DOHH2 (cell line): ENCODE measurements at regions not wholly inside any gene's neighbourhood (a gene's known extent, or its start where the extent isn't known, plus 50 kb on each side); places are given as distances from the start of the nearest gene placed in this dataset.

ENCODE experiments used
- H3F3A ChIP-seq: fragments of 200-600 bp; sonication (generic), shearing (Covaris generic); 2 replicates; pipeline ENCODE4 v1.6.0; 2016; ENCODE audit warnings: antibody characterized with exemption, mild to moderate bottlenecking; ENCODE audit not compliant: control insufficient read depth, insufficient read depth
- H3K27ac ChIP-seq: fragments of 200-600 bp; sonication (generic); 2 replicates; pipeline ENCODE4 v1.5.1; 2014; ENCODE audit warnings: low read depth, mild to moderate bottlenecking, low read length, moderate library complexity
- H3K27me3 ChIP-seq: fragments of 200-600 bp; sonication (generic); 2 replicates; pipeline ENCODE4 v1.6.1; 2014; ENCODE audit warnings: mild to moderate bottlenecking, low read length, mixed read lengths; ENCODE audit not compliant: control insufficient read depth
- H3K36me3 ChIP-seq: fragments of 200-600 bp; sonication (generic); 2 replicates; pipeline ENCODE4 v1.6.1; 2014; ENCODE audit warnings: mild to moderate bottlenecking, low read length, moderate library complexity, mixed read lengths; ENCODE audit not compliant: control insufficient read depth
- H3K4me1 ChIP-seq: fragments of 200-600 bp; sonication (generic); 2 replicates; pipeline ENCODE4 v1.6.1; 2014; ENCODE audit warnings: mild to moderate bottlenecking, low read length, mixed read lengths; ENCODE audit not compliant: control insufficient read depth
- H3K4me2 ChIP-seq: fragments of 200-600 bp; sonication (generic); 2 replicates; pipeline ENCODE4 v1.6.0; 2014; ENCODE audit warnings: mild to moderate bottlenecking, low read length, moderate library complexity
- H3K4me3 ChIP-seq: fragments of 200-600 bp; sonication (generic); 2 replicates; pipeline ENCODE4 v1.5.1; 2014; ENCODE audit warnings: mild to moderate bottlenecking, low read length, mixed read lengths
- H3K79me2 ChIP-seq: fragments of 200-600 bp; sonication (generic); 2 replicates; pipeline ENCODE4 v1.6.1; 2014; ENCODE audit warnings: mild to moderate bottlenecking, low read length, mixed read lengths; ENCODE audit not compliant: control insufficient read depth
- H3K9me2 ChIP-seq: fragments of 200-600 bp; sonication (generic); replicated peaks from 2 replicates; pipeline ENCODE4 v1.6.1; 2014; ENCODE audit warnings: mild to moderate bottlenecking, low read length, mixed read lengths; ENCODE audit not compliant: control insufficient read depth
- H3K9me3 ChIP-seq: fragments of 200-600 bp; sonication (generic); 2 replicates; pipeline ENCODE4 v1.6.1; 2014; ENCODE audit warnings: antibody characterized with exemption, low read length, mixed read lengths; ENCODE audit not compliant: control insufficient read depth, insufficient read depth
- H4K20me1 ChIP-seq: fragments of 200-600 bp; sonication (generic); 2 replicates; pipeline ENCODE4 v1.6.0; 2014; ENCODE audit warnings: low read depth, mild to moderate bottlenecking, antibody characterized with exemption, low read length, moderate library complexity; ENCODE audit not compliant: control insufficient read depth, insufficient read depth
- EZH2phosphoT487 ChIP-seq: fragments of 200-600 bp; sonication (generic); IDR thresholded peaks from 2 replicates; pipeline ENCODE4 v1.6.1; 2017; ENCODE audit warnings: borderline replicate concordance, mild to moderate bottlenecking, antibody characterized with exemption, low read length, moderate library complexity, mixed read lengths
- TF ChIP-seq, protein P1 (sequence below): fragments of 200-600 bp; sonication (generic); IDR thresholded peaks from one replicate; pipeline ENCODE4 v1.5.1; 2014; ENCODE audit warnings: antibody characterized with exemption, mild to moderate bottlenecking, low read depth, low read length; ENCODE audit not compliant: poor library complexity, severe bottlenecking

DNA sequence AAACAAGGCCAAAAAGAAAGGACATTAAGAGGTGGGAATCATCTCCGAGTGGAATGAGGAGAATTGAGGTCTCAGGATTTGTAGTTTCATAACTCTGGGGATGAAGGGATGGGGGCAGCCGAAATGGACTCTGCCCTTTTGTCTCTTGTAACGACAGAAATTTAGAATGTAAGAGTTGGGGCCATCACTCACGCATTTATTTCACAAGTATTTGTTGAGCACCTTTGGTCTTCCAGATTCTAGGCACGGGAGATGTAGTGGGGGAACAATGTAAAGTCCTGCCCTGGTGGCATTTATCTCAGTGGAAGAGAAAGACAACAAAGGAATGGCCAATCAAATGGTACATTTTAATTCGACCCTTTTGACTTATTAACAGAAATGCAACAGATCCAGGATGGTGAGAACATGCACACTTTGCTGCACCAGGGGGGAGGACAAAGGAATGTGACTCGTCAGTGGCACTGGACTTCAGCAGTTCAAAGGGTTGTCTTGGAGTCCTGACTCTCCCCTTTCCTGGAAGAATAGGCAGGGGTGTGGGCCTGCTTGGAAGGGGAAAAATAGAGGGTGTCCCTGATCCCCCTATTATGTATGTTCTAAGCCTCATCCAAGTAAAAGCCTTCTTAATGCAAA lies 102.0 kb downstream of the TMEM30B start:
- TF ChIP-seq, protein P1, sequence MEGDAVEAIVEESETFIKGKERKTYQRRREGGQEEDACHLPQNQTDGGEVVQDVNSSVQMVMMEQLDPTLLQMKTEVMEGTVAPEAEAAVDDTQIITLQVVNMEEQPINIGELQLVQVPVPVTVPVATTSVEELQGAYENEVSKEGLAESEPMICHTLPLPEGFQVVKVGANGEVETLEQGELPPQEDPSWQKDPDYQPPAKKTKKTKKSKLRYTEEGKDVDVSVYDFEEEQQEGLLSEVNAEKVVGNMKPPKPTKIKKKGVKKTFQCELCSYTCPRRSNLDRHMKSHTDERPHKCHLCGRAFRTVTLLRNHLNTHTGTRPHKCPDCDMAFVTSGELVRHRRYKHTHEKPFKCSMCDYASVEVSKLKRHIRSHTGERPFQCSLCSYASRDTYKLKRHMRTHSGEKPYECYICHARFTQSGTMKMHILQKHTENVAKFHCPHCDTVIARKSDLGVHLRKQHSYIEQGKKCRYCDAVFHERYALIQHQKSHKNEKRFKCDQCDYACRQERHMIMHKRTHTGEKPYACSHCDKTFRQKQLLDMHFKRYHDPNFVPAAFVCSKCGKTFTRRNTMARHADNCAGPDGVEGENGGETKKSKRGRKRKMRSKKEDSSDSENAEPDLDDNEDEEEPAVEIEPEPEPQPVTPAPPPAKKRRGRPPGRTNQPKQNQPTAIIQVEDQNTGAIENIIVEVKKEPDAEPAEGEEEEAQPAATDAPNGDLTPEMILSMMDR = no peak
- TF ChIP-seq EZH2phosphoT487 = no peak
- Histone ChIP-seq H3K4me1 (no peaks in the 10 kb centered on the region), H3K27ac (no peak overlapping the region), H3K36me3 (no peaks in the 10 kb centered on the region), H3K9me2 (no peaks in the 10 kb centered on the region), H3K27me3 (no peaks in the 10 kb centered on the region), H4K20me1 (no peaks in the 10 kb centered on the region), H3F3A (no peaks in the 10 kb centered on the region), H3K4me2 (no peak overlapping the region), H3K4me3 (no peak overlapping the region), H3K9me3 (no peaks in the 10 kb centered on the region), H3K79me2 (no peaks in the 10 kb centered on the region)

- TF ChIP-seq, protein P1 = no peak
- no peak for TF ChIP-seq EZH2phosphoT487
- no peak overlapping the region for H3K27ac ChIP-seq
These were observed 102.7 kb downstream of the TMEM30B start for GRCh38 chr14:61178226-61179060.

GRCh38 chr14:61177279-61178225 lies 103.6 kb downstream of the TMEM30B start:
- H3K9me3 ChIP-seq = no peaks in the 10 kb centered on the region
- H4K20me1 ChIP-seq = no peaks in the 10 kb centered on the region
- no peaks in the 10 kb centered on the region for H3K36me3 ChIP-seq
- no peaks in the 10 kb centered on the region for H3K79me2 ChIP-seq
- H3K27me3 ChIP-seq = no peaks in the 10 kb centered on the region
- TF ChIP-seq, protein P1 = no peak
- no peaks in the 10 kb centered on the region for H3K4me1 ChIP-seq
- no peak overlapping the region for H3K4me2 ChIP-seq
- H3F3A ChIP-seq = no peaks in the 10 kb centered on the region
- no peaks in the 10 kb centered on the region for H3K9me2 ChIP-seq
- H3K4me3 ChIP-seq = no peak overlapping the region
- no peak overlapping the region for H3K27ac ChIP-seq

More at GRCh38 chr14:61178226-61179060, 102.7 kb downstream of the TMEM30B start:
- Histone ChIP-seq H3F3A (no peaks in the 10 kb centered on the region), H3K27me3 (no peaks in the 10 kb centered on the region), H3K4me1 (no peaks in the 10 kb centered on the region), H4K20me1 (no peaks in the 10 kb centered on the region), H3K36me3 (no peaks in the 10 kb centered on the region), H3K9me3 (no peaks in the 10 kb centered on the region), H3K4me3 (no peak overlapping the region), H3K79me2 (no peaks in the 10 kb centered on the region), H3K9me2 (no peaks in the 10 kb centered on the region), H3K4me2 (no peak overlapping the region)
